Activated naive CD4-positive, alpha-beta T cell treated with anti-CD3 and anti-CD28 coated beads for 36 hours (primary cell): ENCODE measurements at regions not wholly inside any gene's neighbourhood (a gene's known extent, or its start where the extent isn't known, plus 50 kb on each side); places are given as distances from the start of the nearest gene placed in this dataset.

Experiments
- CTCF ChIA-PET: fragments of 350-600 bp; sonication (Branson Sonifier 250); formaldehyde crosslinking; loops from one replicate; lab custom pipeline; 2021; ENCODE audit warnings: antibody characterized with exemption; lab: Charles Lee
- DNase-seq: peaks from one replicate; pipeline ENCODE4 v3.0.0-alpha.2; 2020
- H3K27ac Mint-ChIP-seq: one replicate; pipeline ENCODE4 v1.8.0; 2021; ENCODE audit warnings: mild to moderate bottlenecking, mixed read lengths
- H3K27me3 Mint-ChIP-seq: one replicate; pipeline ENCODE4 v1.8.0; 2021; ENCODE audit warnings: low read depth, mixed read lengths
- H3K36me3 Mint-ChIP-seq: one replicate; pipeline ENCODE4 v1.8.0; 2021; ENCODE audit warnings: low read depth, mixed read lengths
- H3K4me1 Mint-ChIP-seq: one replicate; pipeline ENCODE4 v1.8.0; 2021; ENCODE audit warnings: low read depth, mixed read lengths
- H3K4me3 Mint-ChIP-seq: one replicate; pipeline ENCODE4 v1.8.0; 2021; ENCODE audit warnings: mild to moderate bottlenecking, moderate library complexity, mixed read lengths
- H3K9me3 Mint-ChIP-seq: one replicate; pipeline ENCODE4 v1.8.0; 2021; ENCODE audit warnings: mixed read lengths
- intact Hi-C: fragments of 100-400 bp; cut with micrococcal nuclease; formaldehyde crosslinking; loops from one replicate; pipeline ENCODE4 v1.15.1; 2023

GRCh38 chr7:17583786-17584185 lies 285.3 kb downstream of the AHR start:
- H3K4me3 Mint-ChIP-seq, result no peak overlapping the region
- no peaks in the 10 kb centered on the region for H3K36me3 Mint-ChIP-seq
- intact Hi-C loops, result no loop called here
- H3K27ac Mint-ChIP-seq, result no peak overlapping the region
- no peaks in the 10 kb centered on the region for H3K4me1 Mint-ChIP-seq
- no peaks in the 10 kb centered on the region for H3K9me3 Mint-ChIP-seq
- H3K27me3 Mint-ChIP-seq, result peaks cover 9% of the 10 kb centered on the region
- DNase-seq, result no peak
- CTCF ChIA-PET, result no interaction called here

GRCh38 chr7:17584822-17585221 lies 286.4 kb downstream of the AHR start:
- intact Hi-C loops, result no loop called here
- Mint-ChIP-seq H3K4me1 (no peaks in the 10 kb centered on the region), H3K27me3 (peaks cover 9% of the 10 kb centered on the region), H3K27ac (no peak overlapping the region), H3K36me3 (no peaks in the 10 kb centered on the region), H3K4me3 (no peak overlapping the region), H3K9me3 (no peaks in the 10 kb centered on the region)
- DNase-seq, result no peak
- CTCF ChIA-PET, result no interaction called here

DNA sequence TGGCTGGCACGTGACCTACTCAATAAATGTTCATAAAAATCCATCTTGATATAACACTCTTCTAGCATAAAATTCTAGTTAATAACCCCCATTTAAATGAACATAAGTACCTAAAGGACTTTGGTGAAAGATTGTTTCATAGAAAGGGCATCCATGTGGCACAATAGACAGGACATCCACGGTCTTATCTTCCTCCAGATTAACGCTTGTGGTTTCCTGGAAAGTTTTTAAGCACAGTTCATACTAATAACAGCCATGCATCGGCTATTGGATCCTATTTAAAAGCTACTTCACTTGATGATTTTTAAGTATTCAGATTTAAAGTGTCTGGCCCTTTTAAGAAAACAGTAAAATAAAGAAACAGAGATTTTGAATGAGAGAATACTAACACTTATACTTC lies 288.3 kb downstream of the AHR start:
- intact Hi-C loops, result no loop called here
- CTCF ChIA-PET, result interaction anchor here (0.6 kb wide), 1 partner anchor 1965 kb away, joined by 4 read pairs; no protein-coding TSS in a partner anchor
- no peak overlapping the region for H3K4me3 Mint-ChIP-seq

GRCh38 chr7:17588730-17589129 lies 290.3 kb downstream of the AHR start:
- CTCF ChIA-PET, result no interaction called here
- no peak overlapping the region for H3K27ac Mint-ChIP-seq
- H3K36me3 Mint-ChIP-seq, result no peaks in the 10 kb centered on the region
- intact Hi-C loops, result no loop called here
- no peak overlapping the region for H3K4me3 Mint-ChIP-seq
- H3K27me3 Mint-ChIP-seq, result peaks cover 8% of the 10 kb centered on the region
- H3K9me3 Mint-ChIP-seq, result no peaks in the 10 kb centered on the region
- no peak for DNase-seq
- H3K4me1 Mint-ChIP-seq, result no peaks in the 10 kb centered on the region

More for the DNA sequence above, 288.3 kb downstream of the AHR start:
- Mint-ChIP-seq H3K27me3 (peaks cover 9% of the 10 kb centered on the region), H3K27ac (no peak overlapping the region), H3K36me3 (no peaks in the 10 kb centered on the region), H3K9me3 (no peaks in the 10 kb centered on the region), H3K4me1 (no peaks in the 10 kb centered on the region)
- DNase-seq, result no peak

- Mint-ChIP-seq H3K4me3 (no peak overlapping the region), H3K36me3 (no peaks in the 10 kb centered on the region), H3K4me1 (no peaks in the 10 kb centered on the region), H3K27me3 (peaks cover 8% of the 10 kb centered on the region), H3K27ac (no peak overlapping the region), H3K9me3 (no peaks in the 10 kb centered on the region)
- CTCF ChIA-PET, result no interaction called here
- intact Hi-C loops, result no loop called here
- DNase-seq, result no peak
Observed at GRCh38 chr7:17589671-17590070, 291.2 kb downstream of the AHR start.

GRCh38 chr7:17590221-17590620 lies 291.8 kb downstream of the AHR start:
- CTCF ChIA-PET, result no interaction called here
- H3K9me3 Mint-ChIP-seq, result no peaks in the 10 kb centered on the region
- no peak for DNase-seq
- no peaks in the 10 kb centered on the region for H3K4me1 Mint-ChIP-seq
- H3K27ac Mint-ChIP-seq, result no peak overlapping the region
- intact Hi-C loops, result no loop called here
- peaks cover 8% of the 10 kb centered on the region for H3K27me3 Mint-ChIP-seq
- H3K36me3 Mint-ChIP-seq, result no peaks in the 10 kb centered on the region
- H3K4me3 Mint-ChIP-seq, result no peak overlapping the region

- Mint-ChIP-seq H3K9me3 (no peaks in the 10 kb centered on the region), H3K4me3 (no peak overlapping the region), H3K27ac (no peak overlapping the region), H3K36me3 (no peaks in the 10 kb centered on the region), H3K4me1 (no peaks in the 10 kb centered on the region), H3K27me3 (peaks cover 9% of the 10 kb centered on the region)
- intact Hi-C loops, result no loop called here
- CTCF ChIA-PET, result no interaction called here
- no peak for DNase-seq
Observed at GRCh38 chr7:17593819-17594419, 295.5 kb downstream of the AHR start.

DNA sequence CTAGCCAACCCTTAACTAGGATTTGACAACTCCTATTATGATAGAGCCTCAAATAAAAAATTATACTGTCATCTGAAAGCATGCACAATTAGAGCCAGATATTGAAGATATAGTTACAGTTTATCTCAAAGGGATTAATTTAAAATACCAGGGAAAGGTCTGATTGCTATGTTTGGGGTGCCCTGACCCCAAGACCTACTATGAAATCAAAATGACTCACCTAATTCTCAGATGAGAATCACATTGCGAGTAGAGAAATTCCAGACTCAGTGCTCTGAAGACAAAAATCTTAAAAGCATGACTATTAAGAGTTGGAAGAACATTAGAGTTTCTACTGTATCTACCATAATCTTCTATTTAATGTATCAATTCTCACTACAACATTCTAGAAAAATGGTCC lies 297.1 kb downstream of the AHR start:
- H3K27ac Mint-ChIP-seq, result no peak overlapping the region
- no peaks in the 10 kb centered on the region for H3K36me3 Mint-ChIP-seq
- no peak for DNase-seq
- H3K4me3 Mint-ChIP-seq, result no peak overlapping the region
- intact Hi-C loops, result no loop called here
- CTCF ChIA-PET, result no interaction called here
- no peaks in the 10 kb centered on the region for H3K4me1 Mint-ChIP-seq
- H3K27me3 Mint-ChIP-seq, result peaks cover 9% of the 10 kb centered on the region
- H3K9me3 Mint-ChIP-seq, result no peaks in the 10 kb centered on the region

GRCh38 chr7:17598305-17598704 lies 299.9 kb downstream of the AHR start:
- CTCF ChIA-PET, result no interaction called here
- intact Hi-C loops, result no loop called here
- H3K27ac Mint-ChIP-seq, result no peak overlapping the region
- peaks cover 13% of the 10 kb centered on the region for H3K27me3 Mint-ChIP-seq
- H3K4me3 Mint-ChIP-seq, result no peak overlapping the region
- DNase-seq, result no peak
- no peaks in the 10 kb centered on the region for H3K9me3 Mint-ChIP-seq
- no peaks in the 10 kb centered on the region for H3K36me3 Mint-ChIP-seq
- H3K4me1 Mint-ChIP-seq, result no peaks in the 10 kb centered on the region

DNA sequence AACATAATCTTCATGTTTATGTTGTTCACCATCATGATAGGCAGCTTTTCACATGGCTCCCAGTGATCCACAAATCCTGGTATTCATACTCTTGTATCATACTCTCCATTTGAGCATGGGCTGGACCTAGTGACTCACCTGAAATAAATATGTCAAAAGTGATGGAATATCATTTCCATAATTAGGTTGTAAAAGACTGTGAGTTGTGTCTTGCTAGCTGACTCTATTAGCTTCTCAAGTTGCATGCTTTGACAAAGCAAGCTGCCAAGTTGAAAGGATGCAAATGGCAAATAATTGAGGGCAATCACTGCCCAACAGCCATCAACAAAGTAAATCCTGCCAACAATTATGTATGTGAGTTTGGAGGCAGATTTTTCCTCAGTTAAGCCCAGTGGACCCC lies 300.4 kb downstream of the AHR start:
- Mint-ChIP-seq H3K4me1 (no peaks in the 10 kb centered on the region), H3K4me3 (no peak overlapping the region), H3K27me3 (peaks cover 14% of the 10 kb centered on the region), H3K9me3 (peaks cover 3% of the 10 kb centered on the region), H3K27ac (no peak overlapping the region), H3K36me3 (no peaks in the 10 kb centered on the region)
- CTCF ChIA-PET, result no interaction called here
- intact Hi-C loops, result no loop called here
- no peak for DNase-seq

GRCh38 chr7:17599733-17600339 lies 301.4 kb downstream of the AHR start:
- CTCF ChIA-PET, result no interaction called here
- DNase-seq, result no peak
- intact Hi-C loops, result no loop called here
- no peak overlapping the region for H3K4me3 Mint-ChIP-seq
- H3K27ac Mint-ChIP-seq, result no peak overlapping the region
- H3K36me3 Mint-ChIP-seq, result no peaks in the 10 kb centered on the region
- H3K4me1 Mint-ChIP-seq, result no peaks in the 10 kb centered on the region
- H3K9me3 Mint-ChIP-seq, result peaks cover 5% of the 10 kb centered on the region
- H3K27me3 Mint-ChIP-seq, result peaks cover 16% of the 10 kb centered on the region

DNA sequence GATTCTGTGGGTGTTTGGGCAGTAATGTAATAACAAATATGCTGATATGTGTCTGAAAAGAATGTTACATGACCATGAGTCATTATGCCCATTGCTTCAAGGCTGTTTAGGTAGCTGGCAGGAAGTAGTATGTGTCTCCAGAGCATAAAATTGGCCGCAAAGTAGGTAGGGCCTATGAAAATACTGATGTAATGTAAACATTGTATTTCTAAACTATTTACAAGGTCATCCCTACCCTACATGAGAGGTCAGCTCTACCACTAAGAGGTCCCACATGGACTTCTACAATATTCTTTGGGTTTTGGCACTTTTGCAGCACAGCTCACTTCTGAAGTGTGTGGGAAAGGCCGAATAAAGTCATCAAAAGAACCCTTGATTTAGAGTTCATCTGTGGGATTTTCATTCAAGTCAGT lies 301.9 kb downstream of the AHR start:
- intact Hi-C loops, result no loop called here
- CTCF ChIA-PET, result no interaction called here
- Mint-ChIP-seq H3K9me3 (peaks cover 5% of the 10 kb centered on the region), H3K27ac (no peak overlapping the region), H3K4me3 (no peak overlapping the region), H3K4me1 (no peaks in the 10 kb centered on the region), H3K27me3 (peaks cover 16% of the 10 kb centered on the region), H3K36me3 (no peaks in the 10 kb centered on the region)
- no peak for DNase-seq

- Mint-ChIP-seq H3K9me3 (peaks cover 5% of the 10 kb centered on the region), H3K36me3 (no peaks in the 10 kb centered on the region), H3K4me3 (no peak overlapping the region), H3K4me1 (no peaks in the 10 kb centered on the region), H3K27ac (no peak overlapping the region), H3K27me3 (peaks cover 12% of the 10 kb centered on the region)
- no peak for DNase-seq
- intact Hi-C loops, result no loop called here
- CTCF ChIA-PET, result no interaction called here
Observed at GRCh38 chr7:17601921-17602320, 303.5 kb downstream of the AHR start.
